HEK293T (cell line): ENCODE measurements at regions not wholly inside any gene's neighbourhood (a gene's known extent, or its start where the extent isn't known, plus 50 kb on each side); places are given as distances from the start of the nearest gene placed in this dataset.
"Not testable (repeated sequence)": the region's sequence is repeated elsewhere in the genome, so short reads cannot be mapped to it uniquely, and the experiment has no call there.

Source experiments
- ELF4 ChIP-seq: fragments of 450-650 bp; IDR thresholded peaks from 2 replicates; pipeline ENCODE4 v1.6.1; 2017; ENCODE audit warnings: antibody characterized with exemption
- FOXK2 ChIP-seq: fragments of 450-650 bp; IDR thresholded peaks from 2 replicates; pipeline ENCODE4 v1.6.1; 2016; ENCODE audit warnings: mild to moderate bottlenecking
- FOXM1 ChIP-seq: fragments of 450-650 bp; IDR thresholded peaks from 2 replicates; pipeline ENCODE4 v1.6.1; 2017; ENCODE audit warnings: mild to moderate bottlenecking, borderline replicate concordance
- L3MBTL2 ChIP-seq: fragments of 450-650 bp; conservative IDR thresholded peaks from 2 replicates; pipeline ENCODE4 v1.6.1; 2016; ENCODE audit warnings: mild to moderate bottlenecking
- LEF1 ChIP-seq: fragments of 450-650 bp; IDR thresholded peaks from 2 replicates; pipeline ENCODE4 v1.6.1; 2017; ENCODE audit warnings: mild to moderate bottlenecking, borderline replicate concordance
- NFRKB ChIP-seq: fragments of 450-650 bp; IDR thresholded peaks from 2 replicates; pipeline ENCODE4 v1.6.1; 2016; ENCODE audit warnings: mild to moderate bottlenecking, moderate library complexity
- SUZ12 ChIP-seq: fragments of 450-650 bp; IDR thresholded peaks from 2 replicates; pipeline ENCODE4 v1.6.1; 2016; ENCODE audit warnings: mild to moderate bottlenecking
- TARDBP ChIP-seq: fragments of 450-650 bp; IDR thresholded peaks from 2 replicates; pipeline ENCODE4 v1.6.1; 2016
- ZNF384 ChIP-seq: fragments of 450-650 bp; IDR thresholded peaks from 2 replicates; pipeline ENCODE4 v1.6.1; 2016
- TF ChIP-seq, protein P1 (sequence below): fragments of 450-650 bp; IDR thresholded peaks from 2 replicates; pipeline ENCODE4 v1.6.1; 2016

DNA sequence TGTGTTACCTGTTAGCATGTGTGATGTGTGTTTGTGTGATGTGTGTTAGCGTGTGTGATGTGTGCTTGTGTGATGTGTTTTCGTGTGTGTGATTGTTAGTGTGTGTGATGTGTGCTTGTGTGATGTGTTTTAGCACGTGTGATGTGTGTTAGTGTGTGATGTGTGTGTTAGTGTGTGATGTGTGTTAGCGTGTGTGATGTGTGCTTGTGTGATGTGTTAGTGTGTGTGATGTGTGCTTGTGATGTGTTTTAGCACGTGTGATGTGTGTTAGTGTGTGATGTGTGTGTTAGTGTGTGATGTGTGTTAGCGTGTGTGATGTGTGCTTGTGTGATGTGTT lies 68.4 kb upstream of the CFAP46 start:
- not testable (repeated sequence) for TF ChIP-seq NFRKB, LEF1, FOXK2, L3MBTL2, ZNF384, FOXM1, ELF4, TARDBP, SUZ12
- TF ChIP-seq, protein P1, sequence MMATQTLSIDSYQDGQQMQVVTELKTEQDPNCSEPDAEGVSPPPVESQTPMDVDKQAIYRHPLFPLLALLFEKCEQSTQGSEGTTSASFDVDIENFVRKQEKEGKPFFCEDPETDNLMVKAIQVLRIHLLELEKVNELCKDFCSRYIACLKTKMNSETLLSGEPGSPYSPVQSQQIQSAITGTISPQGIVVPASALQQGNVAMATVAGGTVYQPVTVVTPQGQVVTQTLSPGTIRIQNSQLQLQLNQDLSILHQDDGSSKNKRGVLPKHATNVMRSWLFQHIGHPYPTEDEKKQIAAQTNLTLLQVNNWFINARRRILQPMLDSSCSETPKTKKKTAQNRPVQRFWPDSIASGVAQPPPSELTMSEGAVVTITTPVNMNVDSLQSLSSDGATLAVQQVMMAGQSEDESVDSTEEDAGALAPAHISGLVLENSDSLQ, result not testable (repeated sequence)
